ENCODE measurements at regions not wholly inside any gene's neighbourhood (a gene's known extent, or its start where the extent isn't known, plus 50 kb on each side); places are given as distances from the start of the nearest gene placed in this dataset.

DNA sequence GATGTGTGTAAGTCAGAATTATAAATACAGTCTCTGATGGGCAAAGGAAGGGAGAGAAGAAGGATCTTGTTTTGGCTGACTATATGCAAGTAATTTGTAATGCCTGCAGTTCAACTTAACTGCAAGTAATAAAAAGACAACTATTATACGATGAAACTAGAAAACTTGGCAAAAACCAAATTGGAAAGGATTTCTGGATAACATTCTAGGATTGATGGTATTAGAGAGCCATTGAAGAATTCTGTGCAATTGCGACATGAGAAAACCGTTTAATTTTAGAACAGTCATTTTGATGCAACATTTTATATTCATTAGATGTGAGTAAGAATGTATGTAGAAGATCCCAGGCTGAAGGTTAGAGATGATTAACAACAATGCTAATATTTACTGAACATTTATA, 1334.1 kb downstream of the EFNB2 start:
- H3K4me3 ChIP-seq (ENCODE audit: low read depth, low read length) = no peak overlapping the region
- TF ChIP-seq, protein P1, sequence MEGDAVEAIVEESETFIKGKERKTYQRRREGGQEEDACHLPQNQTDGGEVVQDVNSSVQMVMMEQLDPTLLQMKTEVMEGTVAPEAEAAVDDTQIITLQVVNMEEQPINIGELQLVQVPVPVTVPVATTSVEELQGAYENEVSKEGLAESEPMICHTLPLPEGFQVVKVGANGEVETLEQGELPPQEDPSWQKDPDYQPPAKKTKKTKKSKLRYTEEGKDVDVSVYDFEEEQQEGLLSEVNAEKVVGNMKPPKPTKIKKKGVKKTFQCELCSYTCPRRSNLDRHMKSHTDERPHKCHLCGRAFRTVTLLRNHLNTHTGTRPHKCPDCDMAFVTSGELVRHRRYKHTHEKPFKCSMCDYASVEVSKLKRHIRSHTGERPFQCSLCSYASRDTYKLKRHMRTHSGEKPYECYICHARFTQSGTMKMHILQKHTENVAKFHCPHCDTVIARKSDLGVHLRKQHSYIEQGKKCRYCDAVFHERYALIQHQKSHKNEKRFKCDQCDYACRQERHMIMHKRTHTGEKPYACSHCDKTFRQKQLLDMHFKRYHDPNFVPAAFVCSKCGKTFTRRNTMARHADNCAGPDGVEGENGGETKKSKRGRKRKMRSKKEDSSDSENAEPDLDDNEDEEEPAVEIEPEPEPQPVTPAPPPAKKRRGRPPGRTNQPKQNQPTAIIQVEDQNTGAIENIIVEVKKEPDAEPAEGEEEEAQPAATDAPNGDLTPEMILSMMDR (IDR thresholded peaks at IDR 0.05; ENCODE audit: low read depth, low read length) = no peak
- no peaks in the 10 kb centered on the region for H3K9me3 ChIP-seq (ENCODE audit: severe bottlenecking)
- H3K27me3 ChIP-seq (ENCODE audit: insufficient read depth, low read depth, severe bottlenecking) = no peaks in the 10 kb centered on the region
- H3K36me3 ChIP-seq = no peaks in the 10 kb centered on the region
- no peak for DNase-seq
- H3K27ac ChIP-seq = no peak overlapping the region

DNA sequence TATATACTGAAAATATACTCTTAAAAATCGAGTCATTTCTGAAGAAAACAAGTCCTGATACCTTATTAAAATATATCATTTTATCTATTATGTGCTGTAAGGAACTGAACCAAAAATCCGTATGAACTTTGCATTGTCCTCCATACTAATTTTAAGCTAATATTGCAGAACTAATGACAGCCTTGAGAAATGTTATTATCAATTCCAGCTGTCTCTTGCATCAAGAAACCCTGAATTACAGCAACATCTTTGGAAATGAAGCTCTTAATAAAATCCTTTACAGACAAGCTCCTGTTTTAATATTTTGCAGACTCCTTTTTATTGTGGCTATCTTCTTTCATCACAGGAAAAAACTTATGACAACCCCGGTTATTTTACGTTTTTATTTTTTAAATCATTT, 1335.3 kb downstream of the EFNB2 start:
- DNase-seq = no peak
- Histone ChIP-seq H3K4me3 (ENCODE audit: low read depth, low read length) (no peak overlapping the region), H3K36me3 (no peaks in the 10 kb centered on the region), H3K27me3 (ENCODE audit: insufficient read depth, low read depth, severe bottlenecking) (no peaks in the 10 kb centered on the region), H3K9me3 (ENCODE audit: severe bottlenecking) (no peaks in the 10 kb centered on the region), H3K27ac (no peak overlapping the region)
- TF ChIP-seq, protein P1 (IDR thresholded peaks at IDR 0.05; ENCODE audit: low read depth, low read length) = no peak

DNA sequence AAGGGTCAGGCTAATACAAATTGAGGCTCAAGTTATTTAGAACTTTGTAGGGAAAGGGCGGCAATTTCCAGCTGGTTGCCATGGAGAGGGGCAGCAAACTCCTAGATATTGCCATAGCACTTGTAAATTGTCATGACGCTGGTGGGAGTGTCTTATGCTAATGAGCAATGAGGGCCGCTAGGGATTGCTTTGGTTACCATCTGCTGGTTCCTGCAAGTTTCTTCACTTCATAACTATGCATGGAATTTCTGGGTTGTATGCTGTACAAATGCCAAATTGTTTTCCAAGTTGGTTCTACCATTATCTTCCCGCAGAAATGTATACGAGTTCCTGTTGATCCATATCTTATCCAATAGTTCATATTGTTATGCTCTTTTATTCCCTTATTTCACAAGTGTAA, 1339.4 kb downstream of the EFNB2 start:
- H3K27me3 ChIP-seq (ENCODE audit: insufficient read depth, low read depth, severe bottlenecking) = no peaks in the 10 kb centered on the region
- H3K36me3 ChIP-seq = no peaks in the 10 kb centered on the region
- no peaks in the 10 kb centered on the region for H3K9me3 ChIP-seq (ENCODE audit: severe bottlenecking)
- DNase-seq = no peak
- no peak overlapping the region for H3K27ac ChIP-seq
- no peak overlapping the region for H3K4me3 ChIP-seq (ENCODE audit: low read depth, low read length)
- TF ChIP-seq, protein P1 (IDR thresholded peaks at IDR 0.05; ENCODE audit: low read depth, low read length) = no peak

DNA sequence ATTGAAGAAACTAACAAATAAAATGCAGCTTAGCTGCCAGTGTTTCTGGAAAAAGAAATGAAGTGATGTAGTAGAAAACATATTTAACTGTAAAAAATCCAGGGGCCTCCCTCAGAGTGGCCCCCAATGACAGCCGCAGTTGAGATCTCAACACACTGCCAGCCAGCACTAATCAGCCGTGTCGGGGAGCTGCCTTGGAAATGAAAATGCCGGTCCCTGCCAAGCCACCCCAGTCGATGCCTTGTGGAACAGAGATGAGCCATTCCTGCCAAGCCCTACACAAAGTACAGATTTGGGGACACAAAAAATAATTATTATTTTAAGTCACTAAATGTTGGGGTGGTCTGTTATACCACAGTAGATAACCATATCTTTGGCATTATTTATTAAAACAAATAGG, 1342.4 kb downstream of the EFNB2 start:
- TF ChIP-seq, protein P1 (IDR thresholded peaks at IDR 0.05; ENCODE audit: low read depth, low read length) = no peak
- Histone ChIP-seq H3K4me3 (ENCODE audit: low read depth, low read length) (no peak overlapping the region), H3K36me3 (no peaks in the 10 kb centered on the region), H3K9me3 (ENCODE audit: severe bottlenecking) (no peaks in the 10 kb centered on the region), H3K27me3 (ENCODE audit: insufficient read depth, low read depth, severe bottlenecking) (no peaks in the 10 kb centered on the region), H3K27ac (no peak overlapping the region)
- DNase-seq = no peak

DNA sequence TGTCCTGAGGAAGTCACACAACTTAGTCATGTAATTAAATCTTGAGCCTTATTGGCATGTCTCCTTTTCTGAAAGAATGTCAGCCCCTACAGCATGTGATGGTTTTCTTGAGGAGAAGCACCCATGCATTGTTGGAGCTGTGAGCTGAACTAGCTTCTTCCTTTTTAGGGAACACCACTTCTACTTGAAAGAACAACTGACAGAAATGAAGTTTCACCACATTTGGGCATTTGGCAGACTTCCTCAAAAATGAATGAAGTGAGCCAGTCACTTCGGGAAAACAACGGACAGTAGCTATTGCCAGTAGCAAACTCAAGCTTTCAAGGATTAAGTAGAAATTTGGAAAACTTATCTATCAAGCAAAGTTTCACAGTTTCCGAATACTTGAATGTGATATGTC, 1351.3 kb downstream of the EFNB2 start:
- no peaks in the 10 kb centered on the region for H3K9me3 ChIP-seq (ENCODE audit: severe bottlenecking)
- H3K36me3 ChIP-seq = no peaks in the 10 kb centered on the region
- no peaks in the 10 kb centered on the region for H3K27me3 ChIP-seq (ENCODE audit: insufficient read depth, low read depth, severe bottlenecking)
- DNase-seq = no peak
- no peak overlapping the region for H3K4me3 ChIP-seq (ENCODE audit: low read depth, low read length)
- H3K27ac ChIP-seq = no peak overlapping the region
- TF ChIP-seq, protein P1 (IDR thresholded peaks at IDR 0.05; ENCODE audit: low read depth, low read length) = no peak

DNA sequence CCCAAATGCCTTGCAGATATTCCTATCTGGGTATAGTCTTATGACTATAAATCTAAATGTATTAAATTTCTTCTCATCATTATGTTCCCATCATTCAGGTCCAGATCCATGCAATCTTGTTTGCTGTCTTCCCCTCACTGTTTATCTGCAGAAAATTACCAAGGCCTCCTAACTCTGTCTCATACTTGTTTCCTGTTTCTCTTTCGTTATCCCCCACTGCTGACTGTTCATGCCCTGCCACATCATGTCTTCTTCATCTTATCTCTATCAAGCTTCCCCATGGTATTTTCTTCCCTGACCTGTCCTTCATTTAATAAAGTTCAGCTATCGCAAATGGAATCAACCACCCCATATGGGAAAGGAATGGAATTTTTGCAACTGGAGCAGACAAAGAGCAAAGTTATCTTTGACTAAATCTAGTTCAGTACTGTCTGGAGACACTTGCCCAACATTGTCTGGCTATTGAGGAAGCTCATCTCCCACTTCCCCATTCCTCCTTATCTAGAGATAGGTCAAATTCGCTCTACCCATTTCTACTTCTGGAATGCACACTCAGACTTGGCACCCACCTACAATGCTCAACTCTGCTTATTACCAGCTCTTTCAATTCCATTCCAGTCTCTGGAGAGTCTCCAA, 1358.1 kb downstream of the EFNB2 start:
- DNase-seq = no peak
- H3K27ac ChIP-seq = no peak overlapping the region
- TF ChIP-seq, protein P1 (IDR thresholded peaks at IDR 0.05; ENCODE audit: low read depth, low read length) = no peak
- no peaks in the 10 kb centered on the region for H3K36me3 ChIP-seq
- H3K4me3 ChIP-seq (ENCODE audit: low read depth, low read length) = no peak overlapping the region
- no peaks in the 10 kb centered on the region for H3K27me3 ChIP-seq (ENCODE audit: insufficient read depth, low read depth, severe bottlenecking)
- no peaks in the 10 kb centered on the region for H3K9me3 ChIP-seq (ENCODE audit: severe bottlenecking)
